Upper lobe of right lung (tissue), 1 donor: ENCODE measurements at regions not wholly inside any gene's neighbourhood (a gene's known extent, or its start where the extent isn't known, plus 50 kb on each side); places are given as distances from the start of the nearest gene placed in this dataset.

ENCODE experiments used
- ATAC-seq: fragments of 200-7000 bp; cut with Tn5 transposase; one replicate; pipeline ENCODE4 v1.9.1; 2020; ENCODE audit warnings: mild to moderate bottlenecking, moderate library complexity
- DNase-seq: peaks from one replicate; pipeline ENCODE4 v3.0.0-alpha.2; 2020
- H3K27ac ChIP-seq: fragments of 200-600 bp; one replicate; pipeline ENCODE4 v1.8.0; 2022
- H3K27me3 ChIP-seq: fragments of 200-600 bp; one replicate; pipeline ENCODE4 v1.8.0; 2022; ENCODE audit warnings: mild to moderate bottlenecking
- H3K36me3 ChIP-seq: fragments of 200-600 bp; one replicate; pipeline ENCODE4 v1.8.0; 2022
- H3K4me1 ChIP-seq: fragments of 200-600 bp; one replicate; pipeline ENCODE4 v1.8.0; 2022
- H3K4me3 ChIP-seq: fragments of 200-600 bp; one replicate; pipeline ENCODE4 v1.8.0; 2022; ENCODE audit warnings: mild to moderate bottlenecking
- H3K9me3 ChIP-seq: fragments of 200-600 bp; one replicate; pipeline ENCODE4 v1.8.0; 2022
- CTCF ChIP-seq: fragments of 200-600 bp; IDR thresholded peaks from one replicate; pipeline ENCODE4 v1.8.0; 2022; ENCODE audit warnings: antibody characterized with exemption
- intact Hi-C: fragments of 100-400 bp; cut with DNase I; formaldehyde crosslinking; loops from one replicate; pipeline ENCODE4 v1.11.0; 2022
- donor health status: DM: no; HTN: yes; CAD: no; lungs with severe emphysema.

- intact Hi-C loops: no loop called here
- no peaks in the 10 kb centered on the region for H3K27me3 ChIP-seq
- H3K4me3 ChIP-seq: no peak overlapping the region
- no peaks in the 10 kb centered on the region for H3K9me3 ChIP-seq
- no peaks in the 10 kb centered on the region for H3K36me3 ChIP-seq
- no peak for DNase-seq
- H3K4me1 ChIP-seq: no peaks in the 10 kb centered on the region
- no peak overlapping the region for H3K27ac ChIP-seq
- ATAC-seq: no peak
- no peak for TF ChIP-seq CTCF
Observed at GRCh38 chr9:1296331-1296730, 246.2 kb downstream of the DMRT2 start.

DNA sequence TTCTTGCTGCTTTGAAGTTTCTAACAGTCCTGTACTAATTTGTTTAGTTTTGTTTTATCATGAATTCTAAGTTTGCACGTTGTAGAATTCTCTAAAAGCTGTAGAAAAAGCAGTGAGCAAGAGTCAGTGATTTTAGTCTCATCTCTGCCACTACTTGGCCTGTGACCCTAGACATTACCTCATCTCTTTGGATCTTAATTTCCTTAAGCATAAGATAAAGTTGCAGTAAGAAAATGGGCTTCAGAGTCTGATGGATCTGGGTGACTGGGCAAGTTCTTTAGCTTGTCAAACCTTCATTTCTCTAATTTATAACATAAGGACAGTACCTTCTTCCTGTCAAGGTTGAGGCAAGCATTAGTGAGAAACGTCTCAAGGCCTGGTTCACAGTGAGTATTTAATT is 247.9 kb downstream of the DMRT2 start:
- H3K4me3 ChIP-seq: no peak overlapping the region
- DNase-seq (no peak), ATAC-seq (no peak)
- H3K9me3 ChIP-seq: no peaks in the 10 kb centered on the region
- intact Hi-C loops: no loop called here
- TF ChIP-seq CTCF: no peak
- no peaks in the 10 kb centered on the region for H3K36me3 ChIP-seq
- H3K27me3 ChIP-seq: no peaks in the 10 kb centered on the region
- H3K27ac ChIP-seq: no peak overlapping the region
- H3K4me1 ChIP-seq: no peaks in the 10 kb centered on the region

- intact Hi-C loops: no loop called here
- H3K27ac ChIP-seq: no peak overlapping the region
- no peak for TF ChIP-seq CTCF
- no peaks in the 10 kb centered on the region for H3K9me3 ChIP-seq
- ATAC-seq (no peak), DNase-seq (no peak)
- no peaks in the 10 kb centered on the region for H3K27me3 ChIP-seq
- no peak overlapping the region for H3K4me3 ChIP-seq
- H3K4me1 ChIP-seq: no peaks in the 10 kb centered on the region
- no peaks in the 10 kb centered on the region for H3K36me3 ChIP-seq
Observed at GRCh38 chr9:1300941-1301340, 250.8 kb downstream of the DMRT2 start.

DNA sequence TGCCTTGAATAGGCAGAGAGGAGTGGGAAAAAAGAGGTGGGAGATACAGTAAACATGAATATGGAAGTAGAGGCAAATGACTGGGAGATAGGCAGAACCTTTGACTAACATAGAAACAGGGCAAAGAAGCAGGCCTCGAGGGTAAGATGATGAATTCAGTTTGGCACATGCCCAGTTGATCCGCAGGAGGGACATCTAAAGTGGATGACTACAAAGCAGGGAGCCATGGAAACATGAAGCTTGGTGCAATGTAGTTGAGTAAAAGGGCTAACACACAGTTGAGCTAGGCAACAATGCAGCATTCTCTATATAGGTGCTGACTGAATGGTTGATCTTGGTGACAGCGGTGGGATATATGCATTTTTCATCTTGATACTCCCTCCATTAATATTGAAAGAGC is 253.8 kb downstream of the DMRT2 start:
- Histone ChIP-seq H3K4me1 (no peaks in the 10 kb centered on the region), H3K27me3 (no peaks in the 10 kb centered on the region), H3K4me3 (no peak overlapping the region), H3K9me3 (no peaks in the 10 kb centered on the region), H3K36me3 (no peaks in the 10 kb centered on the region), H3K27ac (no peak overlapping the region)
- ATAC-seq (no peak), DNase-seq (no peak)
- no peak for TF ChIP-seq CTCF
- intact Hi-C loops: no loop called here

GRCh38 chr9:1311462-1312042 is 261.4 kb downstream of the DMRT2 start:
- DNase-seq (no peak), ATAC-seq (no peak)
- Histone ChIP-seq H3K36me3 (no peaks in the 10 kb centered on the region), H3K4me3 (no peak overlapping the region), H3K4me1 (no peaks in the 10 kb centered on the region), H3K27ac (no peak overlapping the region), H3K9me3 (no peaks in the 10 kb centered on the region), H3K27me3 (no peaks in the 10 kb centered on the region)
- TF ChIP-seq CTCF: no peak
- intact Hi-C loops: no loop called here

DNA sequence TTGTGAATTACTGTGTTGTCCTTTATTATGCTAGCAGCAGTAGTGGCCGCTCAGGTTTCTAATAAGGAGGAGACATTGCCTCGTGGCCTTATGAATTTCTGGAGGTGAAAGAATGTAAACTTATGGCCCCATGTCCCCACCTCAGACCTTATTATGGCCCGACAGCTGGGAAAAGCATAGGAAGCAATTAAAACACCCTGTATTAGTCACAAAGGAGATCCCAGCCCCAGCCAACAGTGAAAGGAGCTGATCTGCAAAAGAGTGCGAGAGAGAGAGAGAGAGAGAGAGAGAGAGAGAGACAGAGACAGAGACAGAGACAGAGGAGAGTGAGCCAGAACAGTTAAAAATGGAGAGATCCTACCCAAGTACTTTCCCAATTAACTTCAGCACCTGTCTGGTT is 269.3 kb downstream of the DMRT2 start:
- intact Hi-C loops: no loop called here
- H3K27ac ChIP-seq: no peak overlapping the region
- no peak for TF ChIP-seq CTCF
- H3K4me3 ChIP-seq: no peak overlapping the region
- DNase-seq (no peak), ATAC-seq (no peak)
- no peaks in the 10 kb centered on the region for H3K4me1 ChIP-seq
- no peaks in the 10 kb centered on the region for H3K9me3 ChIP-seq
- H3K36me3 ChIP-seq: no peaks in the 10 kb centered on the region
- H3K27me3 ChIP-seq: no peaks in the 10 kb centered on the region
